RPMI7951 (cell line): ENCODE measurements at regions not wholly inside any gene's neighbourhood (a gene's known extent, or its start where the extent isn't known, plus 50 kb on each side); places are given as distances from the start of the nearest gene placed in this dataset.
A peak's percentile ranks its signal among the peaks of the same experiment; 100 is the strongest.

Experiments
- DNase-seq: peaks from one replicate; pipeline ENCODE4 v3.0.0-alpha.2; 2012; ENCODE audit warnings: low read depth

- DNase-seq, result no peak
Observed at GRCh38 chr5:58151414-58151813, 308.5 kb downstream of the PLK2 start.

- no peak for DNase-seq
Observed at GRCh38 chr5:58150926-58151325, 309.0 kb downstream of the PLK2 start.

- DNase-seq, result no peak
Observed at GRCh38 chr5:58149746-58150145, 310.1 kb downstream of the PLK2 start.

- DNase-seq, result peak; percentile 15
Observed at GRCh38 chr5:58149345-58149744, 310.5 kb downstream of the PLK2 start.

GRCh38 chr5:58148254-58148775 is 311.6 kb downstream of the PLK2 start:
- no peak for DNase-seq

GRCh38 chr5:58145397-58145934 is 314.4 kb downstream of the PLK2 start:
- no peak for DNase-seq

- DNase-seq, result no peak
Observed at GRCh38 chr5:58143727-58144126, 316.2 kb downstream of the PLK2 start.

- no peak for DNase-seq
Observed at GRCh38 chr5:58143181-58143580, 316.7 kb downstream of the PLK2 start.

GRCh38 chr5:58138791-58139190 is 321.1 kb downstream of the PLK2 start:
- no peak for DNase-seq

- no peak for DNase-seq
Observed at GRCh38 chr5:58136406-58136805, 323.5 kb downstream of the PLK2 start.

- peak; percentile 60 for DNase-seq
Observed at GRCh38 chr5:58135571-58136335, 324.1 kb downstream of the PLK2 start.

- peak; percentile 60 for DNase-seq
Observed at GRCh38 chr5:58133631-58134296, 326.1 kb downstream of the PLK2 start.

GRCh38 chr5:58133216-58133615 is 326.7 kb downstream of the PLK2 start:
- no peak for DNase-seq

GRCh38 chr5:58127255-58128220 is 332.3 kb downstream of the PLK2 start:
- no peak for DNase-seq

- DNase-seq, result no peak
Observed at GRCh38 chr5:58123501-58123900, 336.4 kb downstream of the PLK2 start.

- DNase-seq, result no peak
Observed at GRCh38 chr5:58122848-58123392, 337.0 kb downstream of the PLK2 start.

- DNase-seq, result no peak
Observed at GRCh38 chr5:58122157-58122556, 337.7 kb downstream of the PLK2 start.

GRCh38 chr5:58121391-58121790 is 338.5 kb downstream of the PLK2 start:
- no peak for DNase-seq

GRCh38 chr5:58117542-58117941 is 342.3 kb downstream of the PLK2 start:
- no peak for DNase-seq

GRCh38 chr5:58116346-58116745 is 343.5 kb downstream of the PLK2 start:
- no peak for DNase-seq

GRCh38 chr5:58115811-58116210 is 344.1 kb downstream of the PLK2 start:
- no peak for DNase-seq
